Esophagus squamous epithelium (tissue), 4 donors: ENCODE measurements at regions not wholly inside any gene's neighbourhood (a gene's known extent, or its start where the extent isn't known, plus 50 kb on each side); places are given as distances from the start of the nearest gene placed in this dataset.

Experiments
- POLR2A ChIP-seq, 4 donors: fragments of 450-650 bp; IDR thresholded peaks; one replicate each; pipeline ENCODE4 v1.6.1; 2017; ENCODE audit warnings: antibody characterized with exemption in 4 of 4, mild to moderate bottlenecking in 4 of 4, moderate library complexity in 3 of 4
- TF ChIP-seq, protein P1 (sequence below), 6 experiments: fragments of 450-650 bp in 4 of 6; fragments of 200-600 bp in 2 of 6; sonication (generic) in 2 of 6; IDR thresholded peaks; one replicate each; pipeline ENCODE4 v1.5.1; 2016 to 2019; ENCODE audit warnings: antibody characterized with exemption in 6 of 6, mild to moderate bottlenecking in 4 of 6, moderate library complexity in 4 of 6

DNA sequence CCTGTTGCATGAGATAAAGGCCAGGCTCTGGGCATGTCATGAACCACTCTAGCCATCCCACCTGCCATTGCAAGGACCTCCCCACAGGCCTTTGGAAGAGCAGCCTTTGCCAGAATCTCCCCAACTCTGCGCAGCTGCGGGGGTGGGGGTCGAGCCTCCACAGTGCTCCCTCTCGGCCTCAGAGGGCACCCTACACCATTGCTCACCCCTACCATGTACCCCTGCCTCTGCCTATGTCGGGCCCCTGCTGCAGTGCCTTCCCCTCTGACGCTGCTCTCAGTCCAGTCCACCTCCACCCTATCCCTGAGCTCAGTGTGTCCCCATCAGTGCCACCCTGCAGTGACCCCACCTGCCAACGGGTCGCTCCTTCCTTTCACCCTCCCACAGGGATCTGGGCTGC lies 679.7 kb upstream of the RAB6C start:
- TF ChIP-seq, protein P1, sequence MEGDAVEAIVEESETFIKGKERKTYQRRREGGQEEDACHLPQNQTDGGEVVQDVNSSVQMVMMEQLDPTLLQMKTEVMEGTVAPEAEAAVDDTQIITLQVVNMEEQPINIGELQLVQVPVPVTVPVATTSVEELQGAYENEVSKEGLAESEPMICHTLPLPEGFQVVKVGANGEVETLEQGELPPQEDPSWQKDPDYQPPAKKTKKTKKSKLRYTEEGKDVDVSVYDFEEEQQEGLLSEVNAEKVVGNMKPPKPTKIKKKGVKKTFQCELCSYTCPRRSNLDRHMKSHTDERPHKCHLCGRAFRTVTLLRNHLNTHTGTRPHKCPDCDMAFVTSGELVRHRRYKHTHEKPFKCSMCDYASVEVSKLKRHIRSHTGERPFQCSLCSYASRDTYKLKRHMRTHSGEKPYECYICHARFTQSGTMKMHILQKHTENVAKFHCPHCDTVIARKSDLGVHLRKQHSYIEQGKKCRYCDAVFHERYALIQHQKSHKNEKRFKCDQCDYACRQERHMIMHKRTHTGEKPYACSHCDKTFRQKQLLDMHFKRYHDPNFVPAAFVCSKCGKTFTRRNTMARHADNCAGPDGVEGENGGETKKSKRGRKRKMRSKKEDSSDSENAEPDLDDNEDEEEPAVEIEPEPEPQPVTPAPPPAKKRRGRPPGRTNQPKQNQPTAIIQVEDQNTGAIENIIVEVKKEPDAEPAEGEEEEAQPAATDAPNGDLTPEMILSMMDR (IDR thresholded peaks at IDR 0.05): no peak
- no peak for TF ChIP-seq POLR2A (IDR thresholded peaks at IDR 0.05)
